HepG2 (cell line): ENCODE measurements at regions not wholly inside any gene's neighbourhood (a gene's known extent, or its start where the extent isn't known, plus 50 kb on each side); places are given as distances from the start of the nearest gene placed in this dataset.

Experiments used
- ATAC-seq: fragments of 200-7000 bp; cut with Tn5 transposase; 3 replicates; pipeline ENCODE4 v1.9.1; 2020; ENCODE audit warnings: mild to moderate bottlenecking, moderate library complexity
- BruUV-seq: library from RNA; stranded (reverse); fragments of 400-500 nt; replicated peaks from 2 replicates; lab custom pipeline; 2021; lab: Mats Ljungman, UMichigan
- CTCF ChIA-PET: fragments of 300-600 bp; formaldehyde crosslinking; extraction: SDS; loops from one replicate; lab custom pipeline; 2021; ENCODE audit warnings: low total read pairs, inconsistent platforms, low intra/inter-chr PET ratio; lab: Yijun Ruan, JAX
- POLR2A ChIA-PET: fragments of 350-600 bp; sonication (Branson Sonifier 250); formaldehyde crosslinking; loops from one replicate; lab custom pipeline; 2020; ENCODE audit warnings: antibody characterized with exemption, inconsistent platforms; lab: Yijun Ruan, JAX
- DNase-seq: peaks from one replicate; pipeline ENCODE4 v3.0.0-alpha.2; 2015; ENCODE audit warnings: low spot score
- FAIRE-seq: peaks from 3 replicates; lab custom pipeline; 2011; peaks lifted over from hg19 to GRCh38; lab: Jason Lieb, UNC
- H2AFZ ChIP-seq: one replicate; pipeline ENCODE4 v1.6.1; 2011; ENCODE audit warnings: low read length, inconsistent platforms
- H3K27ac ChIP-seq: fragments of 300-600 bp; 3 replicates; pipeline ENCODE4 v1.8.0; 2011; ENCODE audit warnings: mixed run types, mild to moderate bottlenecking, mixed read lengths, low read length, inconsistent platforms; ENCODE audit not compliant: insufficient read depth; ENCODE audit errors: extremely low read length
- H3K27me3 ChIP-seq, 2 experiments: fragments of 200-600 bp in 1 of 2; 2 replicates in 1 of 2; 3 replicates in 1 of 2; pipeline versions ENCODE4 v1.6.0 to v1.8.0; 2011; ENCODE audit warnings: low read length in 2 of 2, mild to moderate bottlenecking in 2 of 2, moderate library complexity in 2 of 2, inconsistent platforms in 1 of 2; ENCODE audit not compliant: insufficient read depth in 2 of 2, control insufficient read depth in 1 of 2
- H3K36me3 ChIP-seq, 2 experiments: fragments of 200-600 bp in 1 of 2; replicated peaks in 1 of 2; 2 replicates in 1 of 2; 3 replicates in 1 of 2; pipeline versions ENCODE4 v1.5.1 to v1.8.0; 2011; ENCODE audit warnings: low read length in 2 of 2, inconsistent platforms in 1 of 2; ENCODE audit not compliant: insufficient read depth in 2 of 2, control insufficient read depth in 1 of 2
- H3K4me1 ChIP-seq: 2 replicates; pipeline ENCODE4 v1.5.1; 2012; ENCODE audit warnings: low read length, inconsistent platforms; ENCODE audit not compliant: insufficient read depth
- H3K4me2 ChIP-seq: 2 replicates; pipeline ENCODE4 v1.6.0; 2011; ENCODE audit warnings: low read depth, low read length, inconsistent platforms
- H3K4me3 ChIP-seq, 3 experiments: fragments of 200-600 bp in 1 of 3; sonication (generic), shearing (Covaris generic) in 1 of 3; replicated peaks in 1 of 3; 2 replicates each; pipeline ENCODE4 v1.5.1; 2011 to 2016; ENCODE audit warnings: low read length in 3 of 3, inconsistent platforms in 2 of 3, low read depth in 2 of 3, mild to moderate bottlenecking in 2 of 3, control low read depth in 1 of 3, mixed read lengths in 1 of 3; ENCODE audit not compliant: insufficient read depth in 1 of 3
- H3K79me2 ChIP-seq: one replicate; pipeline ENCODE4 v1.6.1; 2011; ENCODE audit warnings: low read length, inconsistent platforms; ENCODE audit not compliant: insufficient read depth
- H3K9ac ChIP-seq: 2 replicates; pipeline ENCODE4 v1.6.0; 2011; ENCODE audit warnings: mild to moderate bottlenecking, low read depth, low read length, inconsistent platforms; ENCODE audit not compliant: insufficient read depth
- H3K9me3 ChIP-seq: 2 replicates; pipeline ENCODE4 v1.5.1; 2012; ENCODE audit warnings: mild to moderate bottlenecking, low read length
- H4K20me1 ChIP-seq: 2 replicates; pipeline ENCODE4 v1.6.0; 2011; ENCODE audit warnings: inconsistent platforms, mild to moderate bottlenecking, low read length, moderate library complexity; ENCODE audit not compliant: insufficient read depth
- AGO1 ChIP-seq: fragments of 200-400 bp; formaldehyde crosslinking; IDR thresholded peaks from 2 replicates; pipeline ENCODE4 v1.6.1; 2017; ENCODE audit warnings: mild to moderate bottlenecking, low read depth, low read length, moderate library complexity; ENCODE audit not compliant: poor library complexity, severe bottlenecking
- BRD4 ChIP-seq: sonication (generic); formaldehyde crosslinking; IDR thresholded peaks from 2 replicates; pipeline ENCODE4 v1.4.0; 2020; ENCODE audit warnings: missing genetic modification reagents
- EP300 ChIP-seq, 3 experiments: sonication (generic) in 1 of 3; formaldehyde crosslinking in 1 of 3; IDR thresholded peaks; 2 replicates each; pipeline versions ENCODE4 v1.5.1 to v1.6.1; 2011 to 2020; ENCODE audit warnings: low read depth in 2 of 3, low read length in 2 of 3, borderline replicate concordance in 1 of 3, improper control_type of control experiment in 1 of 3, mild to moderate bottlenecking in 1 of 3, missing genetic modification reagents in 1 of 3, moderate library complexity in 1 of 3
- FOXO1 ChIP-seq: sonication (generic); formaldehyde crosslinking; IDR thresholded peaks from 2 replicates; pipeline ENCODE4 v1.4.0; 2020; ENCODE audit warnings: missing genetic modification reagents
- HMGA1 ChIP-seq: sonication (generic); formaldehyde crosslinking; conservative IDR thresholded peaks from 2 replicates; pipeline ENCODE4 v1.4.0; 2020; ENCODE audit warnings: missing genetic modification reagents
- MEIS1 ChIP-seq: sonication (generic); formaldehyde crosslinking; IDR thresholded peaks from 2 replicates; pipeline ENCODE4 v1.9.0; 2021; ENCODE audit warnings: mild to moderate bottlenecking, missing genetic modification reagents, moderate library complexity, borderline replicate concordance
- NCOR1 ChIP-seq: fragments of 200-600 bp; sonication (generic); IDR thresholded peaks from 2 replicates; pipeline ENCODE4 v1.7.0; 2017; ENCODE audit warnings: antibody characterized with exemption, low read length, borderline replicate concordance
- NFYC ChIP-seq: IDR thresholded peaks from 2 replicates; pipeline ENCODE4 v1.6.1; 2016; ENCODE audit warnings: missing genetic modification reagents, missing compliant biosample characterization
- SPEN ChIP-seq: sonication (generic); formaldehyde crosslinking; IDR thresholded peaks from 2 replicates; pipeline ENCODE4 v1.5.1; 2020; ENCODE audit warnings: low read depth, mild to moderate bottlenecking, missing genetic modification reagents
- ZBTB1 ChIP-seq: sonication (generic); formaldehyde crosslinking; IDR thresholded peaks from 2 replicates; pipeline ENCODE4 v1.4.0; 2020; ENCODE audit warnings: missing genetic modification reagents, borderline replicate concordance
- ZBTB20 ChIP-seq: sonication (generic); formaldehyde crosslinking; IDR thresholded peaks from 2 replicates; pipeline ENCODE4 v1.8.1; 2023; ENCODE audit warnings: missing genetic modification reagents, low read depth, mild to moderate bottlenecking, borderline replicate concordance
- ZBTB33 ChIP-seq: sonication (generic); formaldehyde crosslinking; IDR thresholded peaks from 2 replicates; pipeline ENCODE4 v1.4.0; 2020; ENCODE audit warnings: missing genetic modification reagents
- ZFP62 ChIP-seq: sonication (generic); formaldehyde crosslinking; IDR thresholded peaks from 2 replicates; pipeline ENCODE4 v1.4.0; 2020; ENCODE audit warnings: missing genetic modification reagents
- ZFX ChIP-seq: sonication (generic); formaldehyde crosslinking; IDR thresholded peaks from 2 replicates; pipeline ENCODE4 v1.4.0; 2020; ENCODE audit warnings: mild to moderate bottlenecking, low read depth, missing genetic modification reagents, moderate library complexity
- ZNF12 ChIP-seq: sonication (generic); formaldehyde crosslinking; IDR thresholded peaks from 2 replicates; pipeline ENCODE4 v1.5.0; 2020; ENCODE audit warnings: missing genetic modification reagents
- ZNF20 ChIP-seq: sonication (generic); formaldehyde crosslinking; IDR thresholded peaks from 2 replicates; pipeline ENCODE4 v1.4.0; 2020; ENCODE audit warnings: mild to moderate bottlenecking, moderate library complexity, missing genetic modification reagents
- ZNF468 ChIP-seq: sonication (generic); formaldehyde crosslinking; IDR thresholded peaks from 2 replicates; pipeline ENCODE4 v1.8.0; 2022; ENCODE audit warnings: mild to moderate bottlenecking, moderate library complexity, missing genetic modification reagents
- ZNF605 ChIP-seq: sonication (generic); formaldehyde crosslinking; IDR thresholded peaks from 2 replicates; pipeline ENCODE4 v1.8.0; 2022; ENCODE audit warnings: mild to moderate bottlenecking, missing genetic modification reagents
- ZNF879 ChIP-seq: sonication (generic); formaldehyde crosslinking; IDR thresholded peaks from 2 replicates; pipeline ENCODE4 v1.8.1; 2023; ENCODE audit warnings: missing genetic modification reagents
- WGBS: methylation state at CpG from one replicate; pipeline ENCODE4 v1.1.6; 2017; ENCODE audit warnings: low lambda C conversion rate; 5-methylcytosine and 5-hydroxymethylcytosine counted together
- in situ Hi-C: cut with HindIII; loops from 2 replicates; pipeline ENCODE4 v1.10.0; 2017; ENCODE audit warnings: low pct_unique_long_range_greater_than_20kb; ENCODE audit not compliant: extremely low pct_ligation_motif_present
- intact Hi-C: fragments of 100-400 bp; cut with micrococcal nuclease; formaldehyde crosslinking; loops from one replicate; pipeline ENCODE4 v1.10.0; 2022; ENCODE audit not compliant: unreplicated experiment

- Histone ChIP-seq H3K4me1 (peaks cover 91% of the 10 kb centered on the region), H3K36me3 (no peaks in the 10 kb centered on the region), H4K20me1 (no peaks in the 10 kb centered on the region), H3K79me2 (no peaks in the 10 kb centered on the region), H2AFZ (no peak overlapping the region), H3K9me3 (no peaks in the 10 kb centered on the region), H3K27me3 (no peaks in the 10 kb centered on the region)
- CTCF ChIA-PET: no interaction called here
- 100% methylated on average over 3 of the region's 15 CpGs for WGBS
- BruUV-seq: no TSS peak
- POLR2A ChIA-PET: interaction anchor here (1.2 to 2.6 kb wide), 2 partner anchors 9 to 15 kb away, joined by 5 to 18 read pairs; no protein-coding TSS in a partner anchor
- intact Hi-C loops: loop anchor here (2.0 to 10.0 kb wide), 2 partner anchors 15 to 53 kb away; no protein-coding TSS in a partner anchor
- FAIRE-seq: no peak
- TF ChIP-seq ZNF468 (CRISPR knock-in tag) (no peak), EP300 (IDR thresholded peaks at IDR 0.05; ENCODE audit: low read depth in 2 of 2, low read length in 2 of 2) (no peak), EP300 (CRISPR knock-in tag; IDR thresholded peaks at IDR 0.05; ENCODE audit: borderline replicate concordance) (no peak), ZBTB20 (CRISPR knock-in tag) (no peak), ZBTB1 (CRISPR knock-in tag) (no peak), ZFP62 (CRISPR knock-in tag) (no peak), AGO1 (peak; percentile 23), NFYC (no peak), SPEN (CRISPR knock-in tag) (no peak), ZNF20 (CRISPR knock-in tag) (no peak), ZBTB33 (CRISPR knock-in tag) (peak; percentile 88), ZNF879 (CRISPR knock-in tag) (no peak), ZFX (no peak), FOXO1 (no peak), ZNF605 (CRISPR knock-in tag) (0 out of 2 replicates have a peak, but pooled peaks have one; percentile 10), HMGA1 (no peak), NCOR1 (no peak), ZNF12 (no peak), MEIS1 (no peak), BRD4 (CRISPR knock-in tag) (0 out of 2 replicates have a peak, but pooled peaks have one; percentile 12)
- TF ChIP-seq, all 625 proteins: peak for 4
- Histone ChIP-seq H3K4me2 (no peak overlapping the region), H3K27ac (no peak overlapping the region), H3K4me3 (no peak overlapping the region), H3K9ac (no peak overlapping the region)
- DNase-seq: no peak
- no peak for ATAC-seq
- in situ Hi-C loops: no loop called here
These were observed 55.5 kb downstream of the ADRA2C start for GRCh38 chr4:3821580-3822229.
